ENCODE measurements at regions not wholly inside any gene's neighbourhood (a gene's known extent, or its start where the extent isn't known, plus 50 kb on each side); places are given as distances from the start of the nearest gene placed in this dataset.
A peak's percentile ranks its signal among the peaks of the same experiment; 100 is the strongest.

DNA sequence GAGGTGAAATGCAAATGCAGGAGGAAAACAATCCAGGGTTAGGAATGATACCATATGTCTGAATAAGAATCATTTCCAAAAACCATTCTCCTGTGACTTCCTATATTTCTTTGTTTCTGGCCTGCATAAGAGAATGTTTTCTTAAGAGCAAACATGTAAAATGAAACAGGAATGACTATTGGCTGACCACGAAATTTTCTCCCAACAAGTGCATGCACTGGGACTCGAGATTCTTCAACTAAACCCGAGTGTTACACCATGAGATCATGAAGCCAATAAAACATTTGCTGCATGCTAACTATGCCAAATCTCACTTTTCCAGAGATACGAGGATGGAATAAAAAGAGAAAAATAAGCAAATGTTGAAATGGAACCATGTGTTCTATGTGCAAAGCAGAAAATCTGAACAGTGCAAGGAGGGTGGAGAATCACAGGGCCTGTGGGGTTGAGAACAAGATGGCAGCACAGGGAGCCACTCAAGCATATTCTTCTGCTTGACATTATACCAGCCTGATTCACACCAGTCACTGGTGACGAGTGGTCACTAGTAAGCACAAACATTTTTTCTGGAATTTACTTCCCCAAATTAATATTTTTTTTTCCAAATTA is 212.2 kb upstream of the FOXA2 start:
- Histone ChIP-seq H3K9me3 (ENCODE audit: low read depth) (no peaks in the 10 kb centered on the region), H3K9ac (no peak overlapping the region), H3K4me3 (0 out of 2 replicates have a peak overlapping the region, but pooled peaks have one; percentile 5), H3K79me2 (ENCODE audit: insufficient read depth) (no peaks in the 10 kb centered on the region), H4K20me1 (ENCODE audit: insufficient read depth) (no peaks in the 10 kb centered on the region), H3K27me3 (replicated peaks; ENCODE audit: insufficient read depth) (peaks cover 24% of the 10 kb centered on the region), H3K4me2 (ENCODE audit: unreplicated experiment) (peak overlapping the region; percentile 66), H3K4me1 (ENCODE audit: insufficient read depth) (peaks cover 15% of the 10 kb centered on the region), H2AFZ (no peak overlapping the region), H3K27ac (0 out of 2 replicates have a peak overlapping the region, but pooled peaks have one; percentile 30), H3F3A (ENCODE audit: insufficient read depth) (peaks cover 14% of the 10 kb centered on the region; the same call in 1 of the 2 replicates), H3K36me3 (ENCODE audit: low read depth) (no peaks in the 10 kb centered on the region), H3K9me2 (ENCODE audit: insufficient read depth) (no peaks in the 10 kb centered on the region)
- no peak for TF ChIP-seq EZH2 (IDR thresholded peaks at IDR 0.05; ENCODE audit: insufficient read depth, poor library complexity, severe bottlenecking)
- TF ChIP-seq EZH2phosphoT487 (IDR thresholded peaks at IDR 0.05; ENCODE audit: insufficient read depth, low read depth): no peak
- 30 to 36% methylated on average over 5 of the region's 5 CpGs for WGBS, 2 experiments (ENCODE audit: low coverage in 1 of 2, low lambda C conversion rate in 2 of 2, missing lambda C conversion rate in 2 of 2)
- DNase-seq: peak; percentile 29
- in situ Hi-C loops (cut with MboI): no loop called here

GRCh38 chr20:22797103-22797502 is 212.7 kb upstream of the FOXA2 start:
- no peaks in the 10 kb centered on the region for H4K20me1 ChIP-seq (ENCODE audit: insufficient read depth)
- H3K4me2 ChIP-seq (ENCODE audit: unreplicated experiment): no peak overlapping the region
- no peak overlapping the region for H3K27ac ChIP-seq
- H3K4me3 ChIP-seq: no peak overlapping the region
- no peaks in the 10 kb centered on the region for H3K9me2 ChIP-seq (ENCODE audit: insufficient read depth)
- TF ChIP-seq EZH2 (IDR thresholded peaks at IDR 0.05; ENCODE audit: insufficient read depth, poor library complexity, severe bottlenecking) (no peak), EZH2phosphoT487 (IDR thresholded peaks at IDR 0.05; ENCODE audit: insufficient read depth, low read depth) (no peak)
- DNase-seq: no peak
- WGBS, 2 experiments (ENCODE audit: low coverage in 1 of 2, low lambda C conversion rate in 2 of 2, missing lambda C conversion rate in 2 of 2): 88 to 89% methylated on average over 3 of the region's 3 CpGs
- no peak overlapping the region for H2AFZ ChIP-seq
- in situ Hi-C loops (cut with MboI): no loop called here
- H3K36me3 ChIP-seq (ENCODE audit: low read depth): no peaks in the 10 kb centered on the region
- H3K27me3 ChIP-seq (replicated peaks; ENCODE audit: insufficient read depth): peaks cover 28% of the 10 kb centered on the region
- peaks cover 15% of the 10 kb centered on the region for H3K4me1 ChIP-seq (ENCODE audit: insufficient read depth)
- peaks cover 14% of the 10 kb centered on the region; the same call in 1 of the 2 replicates for H3F3A ChIP-seq (ENCODE audit: insufficient read depth)
- no peak overlapping the region for H3K9ac ChIP-seq
- H3K79me2 ChIP-seq (ENCODE audit: insufficient read depth): no peaks in the 10 kb centered on the region
- no peaks in the 10 kb centered on the region for H3K9me3 ChIP-seq (ENCODE audit: low read depth)

DNA sequence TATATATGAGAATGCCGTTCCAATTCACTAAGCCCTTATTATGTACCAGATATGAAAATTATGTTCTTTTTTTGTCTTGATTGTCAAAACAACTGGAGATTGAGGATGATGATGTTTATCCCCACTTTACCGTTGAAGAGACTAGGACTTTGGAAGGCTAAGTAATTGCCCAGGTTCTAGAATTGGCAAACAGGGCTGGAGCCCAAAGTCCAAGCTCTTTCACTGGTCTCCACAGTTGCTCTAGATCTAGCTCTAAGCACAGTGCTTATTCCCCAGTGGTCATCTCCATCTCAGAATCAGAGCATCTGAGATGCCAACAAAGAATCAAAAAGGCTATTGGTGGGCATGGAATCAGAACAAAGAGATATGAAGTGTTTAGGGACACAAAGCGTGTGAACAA is 215.3 kb upstream of the FOXA2 start:
- TF ChIP-seq EZH2 (IDR thresholded peaks at IDR 0.05; ENCODE audit: insufficient read depth, poor library complexity, severe bottlenecking): no peak
- no peak for TF ChIP-seq EZH2phosphoT487 (IDR thresholded peaks at IDR 0.05; ENCODE audit: insufficient read depth, low read depth)
- Histone ChIP-seq H3K4me1 (ENCODE audit: insufficient read depth) (peaks cover 15% of the 10 kb centered on the region), H3F3A (ENCODE audit: insufficient read depth) (peaks cover 14% of the 10 kb centered on the region; the same call in 1 of the 2 replicates), H3K9me3 (ENCODE audit: low read depth) (no peaks in the 10 kb centered on the region), H2AFZ (no peak overlapping the region), H3K27ac (no peak overlapping the region), H3K4me2 (ENCODE audit: unreplicated experiment) (no peak overlapping the region), H3K4me3 (no peak overlapping the region), H4K20me1 (ENCODE audit: insufficient read depth) (no peaks in the 10 kb centered on the region), H3K36me3 (ENCODE audit: low read depth) (no peaks in the 10 kb centered on the region), H3K9ac (no peak overlapping the region), H3K27me3 (replicated peaks; ENCODE audit: insufficient read depth) (peaks cover 43% of the 10 kb centered on the region), H3K79me2 (ENCODE audit: insufficient read depth) (no peaks in the 10 kb centered on the region), H3K9me2 (ENCODE audit: insufficient read depth) (no peaks in the 10 kb centered on the region)
- WGBS, 2 experiments (ENCODE audit: low coverage in 1 of 2, low lambda C conversion rate in 2 of 2, missing lambda C conversion rate in 2 of 2): 83 to 84% methylated on average over 3 of the region's 3 CpGs
- DNase-seq: no peak
- in situ Hi-C loops (cut with MboI): no loop called here

GRCh38 chr20:22800129-22800528 is 215.8 kb upstream of the FOXA2 start:
- H3K27me3 ChIP-seq (replicated peaks; ENCODE audit: insufficient read depth): peaks cover 43% of the 10 kb centered on the region
- H3K9me3 ChIP-seq (ENCODE audit: low read depth): no peaks in the 10 kb centered on the region
- DNase-seq: no peak
- no peaks in the 10 kb centered on the region for H3K79me2 ChIP-seq (ENCODE audit: insufficient read depth)
- no peak overlapping the region for H3K4me2 ChIP-seq (ENCODE audit: unreplicated experiment)
- H3K4me3 ChIP-seq: no peak overlapping the region
- no peaks in the 10 kb centered on the region for H4K20me1 ChIP-seq (ENCODE audit: insufficient read depth)
- H3K4me1 ChIP-seq (ENCODE audit: insufficient read depth): peaks cover 15% of the 10 kb centered on the region
- H3K27ac ChIP-seq: no peak overlapping the region
- TF ChIP-seq EZH2 (IDR thresholded peaks at IDR 0.05; ENCODE audit: insufficient read depth, poor library complexity, severe bottlenecking) (no peak), EZH2phosphoT487 (IDR thresholded peaks at IDR 0.05; ENCODE audit: insufficient read depth, low read depth) (no peak)
- no peaks in the 10 kb centered on the region for H3K9me2 ChIP-seq (ENCODE audit: insufficient read depth)
- WGBS, 2 experiments (ENCODE audit: low coverage in 1 of 2, low lambda C conversion rate in 2 of 2, missing lambda C conversion rate in 2 of 2): 17 to 38% methylated on average over 1 of the region's 1 CpG
- no peak overlapping the region for H2AFZ ChIP-seq
- in situ Hi-C loops (cut with MboI): no loop called here
- no peak overlapping the region for H3K9ac ChIP-seq
- H3F3A ChIP-seq (ENCODE audit: insufficient read depth): peaks cover 13% of the 10 kb centered on the region; the same call in 1 of the 2 replicates
- H3K36me3 ChIP-seq (ENCODE audit: low read depth): no peaks in the 10 kb centered on the region
